ENCODE measurements at regions not wholly inside any gene's neighbourhood (a gene's known extent, or its start where the extent isn't known, plus 50 kb on each side); places are given as distances from the start of the nearest gene placed in this dataset.

GRCh38 chr5:98604301-98604700 is 169.2 kb upstream of the RGMB start:
- POLR2A ChIA-PET = no interaction called here
- no peaks in the 10 kb centered on the region for H3K4me1 Mint-ChIP-seq
- WGBS (ENCODE audit: insufficient coverage) = no CpG with 5 or more reads among the region's 1 CpG

GRCh38 chr5:98604721-98605425 is 168.6 kb upstream of the RGMB start:
- no peak for DNase-seq
- Mint-ChIP-seq H3K27ac (no peak overlapping the region), H3K4me3 (no peak overlapping the region), H3K27me3 (no peaks in the 10 kb centered on the region), H3K9me3 (ENCODE audit: insufficient read depth) (no peaks in the 10 kb centered on the region), H3K4me1 (no peaks in the 10 kb centered on the region)
- ATAC-seq (ENCODE audit: low read depth) = no peak
- Histone ChIP-seq H4K20me1 (ENCODE audit: control insufficient read depth, insufficient read depth, low read length, poor library complexity, severe bottlenecking) (no peaks in the 10 kb centered on the region), H3K9ac (ENCODE audit: low read length) (no peak overlapping the region), H3K9me3 (ENCODE audit: control extremely low read depth in 1 of 3, control insufficient read depth in 2 of 3, insufficient read depth in 1 of 3, low read length in 2 of 3) (peaks cover 0 to 8% (median 0%) of the 10 kb centered on the region in 3 donors), H3K79me2 (ENCODE audit: control insufficient read depth, insufficient read depth, low read length) (no peaks in the 10 kb centered on the region), H2AFZ (ENCODE audit: insufficient read depth, low read depth, low read length, poor library complexity, severe bottlenecking) (no peak overlapping the region), H3K36me3 (replicated peaks in 1 of 2; ENCODE audit: control extremely low read depth in 1 of 2, control insufficient read depth in 1 of 2, extremely low read depth in 1 of 2, insufficient read depth in 2 of 2, low read length in 1 of 2) (no peaks in the 10 kb centered on the region), H3K27me3 (replicated peaks in 1 of 4; ENCODE audit: control extremely low read depth in 1 of 4, control insufficient read depth in 3 of 4, insufficient read depth in 4 of 4, low read length in 3 of 4) (no peaks in the 10 kb centered on the region), H3K4me2 (replicated peaks; ENCODE audit: low read depth, low read length, poor library complexity, severe bottlenecking) (no peak overlapping the region), H3K4me1 (ENCODE audit: control insufficient read depth in 2 of 2, insufficient read depth in 2 of 2, low read length in 2 of 2) (no peaks in the 10 kb centered on the region), H3K27ac (ENCODE audit: low read length in 2 of 2) (no peak overlapping the region), H3K4me3 (ENCODE audit: control extremely low read depth in 1 of 5, extremely low read depth in 1 of 5, insufficient read depth in 1 of 5, low read depth in 2 of 5, low read length in 4 of 5) (no peak overlapping the region)
- POLR2A ChIA-PET = no interaction called here
- 60% methylated on average over 1 of the region's 4 CpGs for WGBS (ENCODE audit: insufficient coverage)
- CTCF ChIA-PET = no interaction called here
- intact Hi-C loops (cut with micrococcal nuclease) = no loop called here
- TF ChIP-seq CTCF (IDR thresholded peaks at IDR 0.05) = no peak
- no peak for TF ChIP-seq EZH2 (IDR thresholded peaks at IDR 0.05; ENCODE audit: borderline replicate concordance, insufficient read depth, low read depth, low read length, poor library complexity, severe bottlenecking)

More at GRCh38 chr5:98604301-98604700, 169.2 kb upstream of the RGMB start:
- Histone ChIP-seq H3K4me2 (replicated peaks; ENCODE audit: low read depth, low read length, poor library complexity, severe bottlenecking) (no peak overlapping the region), H4K20me1 (ENCODE audit: control insufficient read depth, insufficient read depth, low read length, poor library complexity, severe bottlenecking) (no peaks in the 10 kb centered on the region), H3K9me3 (ENCODE audit: control extremely low read depth in 1 of 3, control insufficient read depth in 2 of 3, insufficient read depth in 1 of 3, low read length in 2 of 3) (peaks cover 0 to 8% (median 0%) of the 10 kb centered on the region in 3 donors), H3K4me1 (ENCODE audit: control insufficient read depth in 2 of 2, insufficient read depth in 2 of 2, low read length in 2 of 2) (no peaks in the 10 kb centered on the region), H2AFZ (ENCODE audit: insufficient read depth, low read depth, low read length, poor library complexity, severe bottlenecking) (no peak overlapping the region), H3K36me3 (replicated peaks in 1 of 2; ENCODE audit: control extremely low read depth in 1 of 2, control insufficient read depth in 1 of 2, extremely low read depth in 1 of 2, insufficient read depth in 2 of 2, low read length in 1 of 2) (no peaks in the 10 kb centered on the region), H3K79me2 (ENCODE audit: control insufficient read depth, insufficient read depth, low read length) (no peaks in the 10 kb centered on the region), H3K27me3 (replicated peaks in 1 of 4; ENCODE audit: control extremely low read depth in 1 of 4, control insufficient read depth in 3 of 4, insufficient read depth in 4 of 4, low read length in 3 of 4) (no peaks in the 10 kb centered on the region), H3K4me3 (ENCODE audit: control extremely low read depth in 1 of 5, extremely low read depth in 1 of 5, insufficient read depth in 1 of 5, low read depth in 2 of 5, low read length in 4 of 5) (no peak overlapping the region), H3K27ac (ENCODE audit: low read length in 2 of 2) (no peak overlapping the region), H3K9ac (ENCODE audit: low read length) (no peak overlapping the region)
- H3K27me3 Mint-ChIP-seq = no peaks in the 10 kb centered on the region
- CTCF ChIA-PET = no interaction called here
- H3K9me3 Mint-ChIP-seq (ENCODE audit: insufficient read depth) = no peaks in the 10 kb centered on the region
- TF ChIP-seq EZH2 (IDR thresholded peaks at IDR 0.05; ENCODE audit: borderline replicate concordance, insufficient read depth, low read depth, low read length, poor library complexity, severe bottlenecking) (no peak), CTCF (IDR thresholded peaks at IDR 0.05) (no peak)
- DNase-seq (no peak), ATAC-seq (ENCODE audit: low read depth) (no peak)
- intact Hi-C loops (cut with micrococcal nuclease) = no loop called here
- no peak overlapping the region for H3K4me3 Mint-ChIP-seq
- no peak overlapping the region for H3K27ac Mint-ChIP-seq
